ENCODE measurements at regions not wholly inside any gene's neighbourhood (a gene's known extent, or its start where the extent isn't known, plus 50 kb on each side); places are given as distances from the start of the nearest gene placed in this dataset.

- TF ChIP-seq CTCF (IDR thresholded peaks at IDR 0.05) = no peak
- TF ChIP-seq POLR2A (IDR thresholded peaks at IDR 0.05) = no peak
These were observed 724.2 kb downstream of the NSUN3 start for GRCh38 chr3:94787066-94787465.
